HG02571 (cell line): ENCODE measurements at regions not wholly inside any gene's neighbourhood (a gene's known extent, or its start where the extent isn't known, plus 50 kb on each side); places are given as distances from the start of the nearest gene placed in this dataset.
"Not testable (repeated sequence)": the region's sequence is repeated elsewhere in the genome, so short reads cannot be mapped to it uniquely, and the experiment has no call there.

ENCODE experiments used
- ATAC-seq: cut with Tn5 transposase; IDR thresholded peaks from one replicate; pipeline ENCODE4 v1.9.1; 2021; ENCODE audit warnings: mild to moderate bottlenecking, moderate library complexity; ENCODE audit not compliant: unreplicated experiment

GRCh38 chr2:21331625-21332370 is 208.0 kb downstream of the TDRD15 start:
- ATAC-seq: no peak

- no peak for ATAC-seq
These were observed 209.3 kb downstream of the TDRD15 start for GRCh38 chr2:21332993-21333625.

GRCh38 chr2:21333684-21334083 is 209.9 kb downstream of the TDRD15 start:
- no peak for ATAC-seq

GRCh38 chr2:21346984-21347383 is 223.2 kb downstream of the TDRD15 start:
- ATAC-seq: no peak

GRCh38 chr2:21353879-21354679 is 230.3 kb downstream of the TDRD15 start:
- no peak for ATAC-seq

- ATAC-seq: no peak
These were observed 232.5 kb downstream of the TDRD15 start for GRCh38 chr2:21356086-21356856.

- no peak for ATAC-seq
These were observed 233.1 kb downstream of the TDRD15 start for GRCh38 chr2:21356857-21357255.

GRCh38 chr2:21358976-21359375 is 235.2 kb downstream of the TDRD15 start:
- ATAC-seq: no peak

GRCh38 chr2:21361384-21361783 is 237.6 kb downstream of the TDRD15 start:
- no peak for ATAC-seq

- no peak for ATAC-seq
These were observed 238.3 kb downstream of the TDRD15 start for GRCh38 chr2:21361957-21362486.

GRCh38 chr2:21363364-21363763 is 239.6 kb downstream of the TDRD15 start:
- ATAC-seq: no peak

GRCh38 chr2:21367421-21367820 is 243.7 kb downstream of the TDRD15 start:
- no peak for ATAC-seq

- ATAC-seq: no peak
These were observed 246.0 kb downstream of the TDRD15 start for GRCh38 chr2:21369787-21370186.

GRCh38 chr2:21371499-21372003 is 247.8 kb downstream of the TDRD15 start:
- no peak for ATAC-seq

- no peak for ATAC-seq
These were observed 248.9 kb downstream of the TDRD15 start for GRCh38 chr2:21372654-21373053.

- ATAC-seq: no peak
These were observed 253.1 kb downstream of the TDRD15 start for GRCh38 chr2:21376864-21377263.

- ATAC-seq: no peak
These were observed 255.4 kb downstream of the TDRD15 start for GRCh38 chr2:21379140-21379539.

- ATAC-seq: not testable (repeated sequence)
These were observed 255.9 kb downstream of the TDRD15 start for GRCh38 chr2:21379668-21380067.

- no peak for ATAC-seq
These were observed 257.7 kb downstream of the TDRD15 start for GRCh38 chr2:21381421-21381820.

GRCh38 chr2:21382701-21383520 is 259.1 kb downstream of the TDRD15 start:
- no peak for ATAC-seq
